Medulla oblongata (tissue), 1 donor: ENCODE measurements at regions not wholly inside any gene's neighbourhood (a gene's known extent, or its start where the extent isn't known, plus 50 kb on each side); places are given as distances from the start of the nearest gene placed in this dataset.

Experiments used
- DNase-seq: peaks from one replicate; pipeline ENCODE4 v3.0.0-alpha.2; 2015; ENCODE audit errors: extremely low spot score

DNA sequence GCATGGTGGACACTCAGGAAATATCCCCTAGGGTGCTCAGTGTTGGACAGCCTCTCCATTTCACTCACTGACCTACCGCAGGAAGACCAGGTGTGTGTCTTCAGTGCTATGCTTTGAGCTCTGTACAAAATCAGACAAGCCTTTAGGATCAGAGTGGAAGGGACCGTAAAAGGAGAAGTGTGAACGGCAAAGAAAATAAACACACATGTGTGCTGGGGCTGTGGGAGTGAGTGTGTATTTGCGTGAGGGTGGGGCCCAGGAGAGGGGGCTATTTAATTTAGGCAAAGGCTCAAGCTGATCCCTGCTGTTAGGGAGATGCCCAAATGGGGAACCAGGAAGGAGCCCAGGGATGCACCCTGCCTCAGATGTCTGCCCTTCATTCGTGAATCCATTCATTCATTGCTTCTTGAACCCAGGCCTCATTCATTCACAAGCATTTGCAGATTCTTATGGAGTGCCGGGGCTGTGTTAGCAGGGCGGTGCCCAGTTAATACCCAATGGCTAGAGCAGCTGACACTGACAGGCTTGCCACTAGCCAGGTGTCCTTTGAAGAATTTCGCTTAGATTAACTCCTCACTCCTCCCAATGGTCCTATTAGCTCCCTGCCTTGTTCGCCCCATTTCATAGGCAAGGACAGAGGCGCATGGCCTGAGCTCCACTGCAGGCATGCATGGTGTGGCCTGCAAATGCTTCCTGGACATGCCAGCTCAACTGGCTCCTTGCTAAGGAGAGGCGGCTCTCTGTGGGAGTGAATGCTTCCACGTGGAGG is 296.7 kb upstream of the FOXF1 start:
- DNase-seq: peak; percentile 31

DNA sequence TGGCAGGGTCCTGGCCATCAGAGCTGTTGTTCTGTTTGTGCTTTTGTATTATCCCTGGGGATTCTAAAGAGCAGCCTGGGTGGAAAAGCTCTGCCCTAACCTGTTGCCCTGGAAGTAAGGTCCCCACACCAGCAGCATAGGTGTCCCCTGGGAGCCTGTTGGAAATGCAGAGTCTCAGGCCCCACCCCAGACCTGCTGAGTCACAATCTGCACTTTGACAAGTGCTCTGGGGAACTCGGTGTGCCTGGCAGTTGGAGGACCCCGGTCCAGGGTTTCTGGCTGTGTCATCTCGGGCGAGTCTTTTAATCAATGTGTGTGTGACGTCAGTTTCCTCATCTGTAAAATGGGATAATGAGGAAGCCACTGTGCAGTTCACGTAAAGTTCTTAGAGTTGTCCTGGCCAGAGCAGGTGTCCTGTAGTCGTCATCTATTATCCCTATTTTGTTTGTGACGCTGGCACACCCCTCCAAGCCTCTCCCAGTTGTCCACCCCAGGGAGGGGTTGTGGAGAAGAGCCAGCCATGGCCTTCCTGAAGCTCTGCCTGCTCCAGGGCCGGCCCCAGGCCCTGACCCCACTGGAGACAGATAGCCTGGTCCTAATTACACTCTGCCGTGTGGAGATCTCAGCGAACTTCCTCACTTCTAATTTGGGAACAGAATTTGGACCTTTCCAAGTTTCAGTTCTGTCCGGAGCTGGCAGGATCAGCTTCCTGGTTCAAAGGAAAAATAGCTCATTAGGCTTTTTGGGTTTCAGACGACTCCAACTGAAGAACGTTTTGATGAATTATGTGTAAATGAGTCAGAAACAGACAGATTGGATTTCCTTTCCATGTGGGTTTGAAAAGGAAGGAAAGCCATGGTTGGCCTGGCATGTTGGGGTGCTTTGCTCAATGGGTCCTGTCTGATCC is 295.7 kb upstream of the FOXF1 start:
- peak; percentile 42 for DNase-seq

DNA sequence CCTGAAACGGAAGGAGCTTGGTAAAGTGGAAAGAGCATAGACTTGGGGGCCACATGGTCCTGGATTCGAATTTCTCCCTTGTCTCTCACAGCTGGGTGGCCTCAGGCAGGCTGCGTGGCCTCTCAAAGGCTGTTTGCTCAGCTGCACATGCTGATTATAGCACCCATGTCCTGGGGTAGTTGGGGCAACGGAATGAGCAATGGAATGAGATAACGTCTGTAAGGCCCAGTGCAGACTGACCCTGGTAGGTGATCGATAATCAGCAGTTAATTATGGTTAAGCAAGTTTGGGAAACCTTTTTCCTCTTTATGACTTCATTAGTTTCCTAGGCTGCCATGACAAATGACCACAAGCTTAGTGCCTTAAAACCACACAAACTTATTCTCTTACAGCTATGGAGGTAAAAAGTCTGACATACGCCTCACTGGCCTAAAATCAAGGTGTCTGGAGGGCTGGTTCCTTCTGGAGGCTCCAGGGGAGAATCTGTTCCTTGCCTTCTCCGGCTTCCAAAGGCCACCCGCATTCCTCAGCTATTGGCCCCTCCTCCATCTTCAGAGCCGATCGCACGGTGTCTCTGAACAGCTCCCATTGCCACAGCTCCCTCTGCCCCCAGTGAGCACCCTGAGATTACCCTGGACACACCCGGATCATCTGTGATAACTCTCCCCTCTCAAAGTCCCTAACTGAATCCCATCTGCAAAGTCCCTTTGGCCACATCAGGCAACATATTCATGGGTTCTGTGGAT is 294.9 kb upstream of the FOXF1 start:
- no peak for DNase-seq

DNA sequence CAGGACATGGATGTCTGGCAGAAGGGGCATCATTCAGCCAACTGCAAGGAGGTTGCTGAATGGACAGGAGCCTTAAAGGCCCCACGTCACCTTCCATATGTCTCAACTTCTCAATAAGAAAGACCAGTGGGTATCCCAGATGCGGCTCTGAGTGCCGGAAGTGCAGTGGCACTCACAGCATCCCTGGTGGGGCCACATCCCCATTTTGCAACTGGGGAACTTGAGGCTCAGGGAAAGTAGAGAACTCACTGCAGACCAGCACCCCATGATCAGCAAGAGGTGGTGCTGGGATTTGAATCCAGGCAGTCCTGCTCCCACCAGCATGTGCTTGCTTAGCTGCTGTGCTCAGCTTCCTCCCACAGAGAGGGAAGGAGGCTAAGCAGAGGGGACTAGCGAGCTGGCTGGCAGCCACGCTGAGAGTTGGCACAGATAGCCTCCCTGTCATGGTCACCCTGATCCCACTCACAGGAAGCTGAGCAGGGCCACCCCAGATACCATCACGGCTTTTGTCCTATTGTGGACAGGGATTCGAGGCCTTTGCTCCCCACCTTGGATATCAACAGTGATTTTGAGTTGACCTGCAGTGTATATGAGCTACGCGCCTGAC is 294.2 kb upstream of the FOXF1 start:
- peak; percentile 19 for DNase-seq

DNA sequence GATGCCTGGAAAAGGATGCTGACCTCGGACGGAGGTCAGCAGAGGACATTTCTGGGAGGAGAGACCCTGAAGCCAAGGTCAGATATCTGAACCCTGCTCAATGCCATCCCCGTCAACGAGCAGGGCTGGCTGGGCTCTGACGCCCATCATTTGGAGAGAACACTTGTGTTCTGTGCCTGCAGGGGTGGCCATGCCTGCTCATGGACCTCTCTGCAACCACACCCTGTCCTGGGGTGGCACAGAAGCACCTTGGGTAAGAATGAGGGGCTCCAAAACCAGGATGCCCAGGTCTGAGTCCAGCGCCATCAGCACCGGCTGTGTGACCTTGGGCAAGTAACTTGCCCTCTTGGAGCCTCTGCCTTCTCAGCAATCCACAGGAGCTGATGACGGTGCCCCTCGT is 293.7 kb upstream of the FOXF1 start:
- DNase-seq: no peak

DNA sequence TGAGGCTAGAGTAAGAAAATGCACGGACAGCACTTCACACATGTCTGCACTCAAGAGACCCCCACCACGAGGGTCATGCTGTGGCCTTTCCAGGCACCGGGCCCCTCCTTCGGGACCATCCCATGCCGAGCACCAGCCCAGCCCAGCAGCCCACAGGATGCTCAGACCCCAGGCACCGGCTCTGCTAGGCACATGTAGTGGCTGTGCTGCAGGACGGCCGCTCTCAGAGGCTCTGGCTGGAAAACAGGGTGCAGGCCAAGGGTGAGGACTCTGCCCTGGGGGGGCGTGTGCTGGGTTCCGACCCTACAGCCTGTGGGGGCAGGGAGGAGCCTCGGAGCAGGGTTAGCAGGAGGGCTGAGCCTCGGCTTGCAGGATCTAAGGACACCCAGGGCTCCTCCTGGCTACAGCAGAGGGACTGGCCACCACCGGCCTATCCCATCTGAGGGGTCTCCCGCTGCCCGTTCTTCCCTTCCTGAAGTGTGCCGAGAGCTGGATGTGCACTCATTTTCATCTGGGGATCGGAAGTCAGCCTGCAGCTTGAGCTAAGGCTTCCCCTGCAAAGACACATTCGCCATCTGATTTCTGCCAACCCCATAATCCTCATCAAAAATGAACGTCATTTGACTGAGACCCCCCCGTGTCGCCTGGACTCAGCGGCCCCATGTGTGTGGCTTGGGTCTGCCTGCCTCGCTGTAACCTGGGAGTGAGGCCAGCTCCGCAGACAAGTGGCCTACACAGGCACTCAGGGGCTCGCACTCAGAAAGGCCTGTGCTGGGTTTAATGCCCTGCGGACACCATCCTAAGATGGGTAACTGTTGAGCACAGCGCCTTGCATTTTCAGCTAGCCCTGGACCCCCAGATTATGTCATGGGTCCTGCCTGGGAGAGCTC is 293.1 kb upstream of the FOXF1 start:
- no peak for DNase-seq

DNA sequence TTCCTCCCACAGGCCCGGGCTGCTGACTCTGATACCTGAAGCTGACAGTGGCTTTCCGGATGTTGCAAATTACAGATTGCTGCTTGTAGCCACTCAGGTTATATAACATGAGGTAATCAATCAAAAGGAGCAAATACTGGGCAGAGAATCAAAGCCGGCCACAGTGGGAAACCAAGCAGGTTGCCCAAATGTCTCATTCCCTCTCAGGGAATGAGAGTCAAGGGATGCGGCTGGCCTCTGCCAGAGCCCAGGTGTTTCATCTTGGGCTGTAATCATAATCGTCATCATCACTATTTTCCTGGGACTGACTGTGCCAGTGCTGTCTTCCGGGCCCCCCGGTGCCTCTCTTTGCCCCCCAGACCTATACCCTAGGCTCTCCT is 292.4 kb upstream of the FOXF1 start:
- DNase-seq: no peak

DNA sequence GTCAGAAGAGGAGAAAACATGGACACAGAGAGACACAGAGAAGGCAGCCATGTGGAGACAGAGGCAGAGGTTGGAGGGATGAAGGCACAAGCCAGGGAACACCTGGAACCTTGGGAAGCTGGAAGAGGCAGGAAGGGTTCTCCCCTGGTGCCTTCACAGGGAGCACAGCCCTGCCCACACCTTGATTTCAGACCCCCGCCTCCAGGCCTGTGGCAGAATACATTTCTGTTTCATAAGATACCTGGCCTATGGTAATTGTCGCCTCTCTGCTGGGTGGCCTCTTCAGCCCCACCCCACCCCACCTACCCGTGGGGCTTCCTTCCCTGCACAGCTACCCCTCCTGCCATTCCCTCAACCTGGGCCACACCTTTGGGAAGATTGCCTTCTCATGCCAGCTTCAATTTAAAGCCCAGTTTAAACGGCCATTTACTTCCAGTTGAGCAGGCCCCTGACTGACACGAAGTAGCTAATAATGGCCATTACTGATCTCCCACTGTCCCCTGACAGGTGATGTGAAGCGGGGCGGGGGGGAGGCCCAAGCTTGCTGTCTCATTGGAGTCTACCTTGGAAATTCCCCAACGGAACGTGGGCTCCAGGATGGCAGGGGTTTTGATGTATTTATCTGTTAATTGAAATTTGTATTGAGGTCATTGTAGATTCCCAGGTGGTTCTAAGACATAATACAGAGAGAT is 291.7 kb upstream of the FOXF1 start:
- no peak for DNase-seq

DNA sequence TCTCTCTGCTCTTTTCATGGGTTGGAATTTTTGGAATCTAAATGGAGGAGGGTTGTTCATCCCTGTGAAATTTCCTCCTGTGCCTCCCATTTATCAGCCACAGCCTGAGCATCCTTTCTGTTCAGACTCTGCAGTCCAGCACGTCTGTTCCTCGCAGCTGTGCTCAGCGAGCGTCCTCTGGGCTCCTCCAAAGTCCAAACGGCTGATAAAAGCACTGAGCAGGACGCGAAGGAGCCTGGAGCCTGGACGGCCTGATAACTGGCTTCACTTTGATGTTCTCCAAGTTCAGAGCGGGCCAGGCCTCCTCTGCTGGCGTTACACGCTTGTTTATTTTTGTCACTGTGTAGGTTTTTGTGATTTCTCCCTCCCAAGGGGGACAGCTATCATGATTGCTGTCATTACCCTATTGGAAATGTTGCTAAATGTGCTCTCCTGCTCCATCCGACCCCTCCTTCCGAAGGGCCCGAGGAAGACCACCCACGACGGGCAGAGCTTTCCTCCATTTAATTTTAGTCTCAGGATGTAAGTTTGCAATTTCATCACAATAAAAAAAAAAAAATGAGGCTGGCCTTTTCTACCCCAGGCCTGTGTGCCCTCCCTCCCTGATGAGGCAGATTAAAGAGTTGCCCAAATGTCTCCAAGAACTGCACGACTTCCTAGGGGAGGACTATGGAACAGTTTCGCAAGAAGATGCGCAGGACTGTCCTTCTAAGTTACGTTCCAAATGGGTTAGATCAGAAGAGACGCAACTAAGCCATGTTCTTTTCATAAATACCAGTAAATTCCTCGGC is 290.5 kb upstream of the FOXF1 start:
- DNase-seq: no peak

DNA sequence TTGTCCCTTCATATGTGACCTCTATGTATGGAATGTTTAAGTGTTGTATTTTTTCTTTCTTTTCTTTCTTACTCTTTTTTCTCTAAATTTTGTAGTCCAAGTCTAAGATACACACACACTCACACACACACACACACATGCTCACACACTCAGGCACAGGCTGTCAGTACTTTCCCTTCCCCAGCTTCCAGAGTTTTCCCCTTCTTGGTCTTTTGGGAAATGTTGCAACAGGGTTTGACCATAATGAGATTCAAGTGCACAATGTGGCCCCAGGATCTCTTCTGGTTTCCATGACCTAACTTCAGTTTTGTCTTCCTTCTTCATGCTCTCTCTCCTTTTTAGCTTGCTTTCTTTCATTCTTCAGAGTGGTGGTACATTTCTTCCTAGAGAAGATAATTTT is 289.8 kb upstream of the FOXF1 start:
- DNase-seq: no peak

DNA sequence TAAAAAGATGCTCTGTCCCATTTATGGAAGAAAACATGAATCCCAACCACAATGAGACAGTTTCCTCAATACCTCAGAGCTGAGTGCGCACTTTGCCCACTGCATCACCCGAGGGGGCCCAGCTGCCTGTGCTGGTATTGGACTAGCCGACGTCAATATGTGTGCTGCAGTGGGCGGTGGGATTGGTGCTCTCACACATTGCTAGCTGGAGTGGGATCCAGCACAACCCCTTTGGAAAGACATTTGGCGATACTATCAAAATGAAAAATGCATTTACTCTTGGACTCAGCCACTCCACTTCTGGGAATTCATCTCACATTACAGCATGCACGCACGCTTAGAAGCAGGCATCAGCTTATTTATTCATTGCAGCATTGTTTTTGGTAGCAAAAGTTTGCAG is 289.2 kb upstream of the FOXF1 start:
- DNase-seq: no peak

DNA sequence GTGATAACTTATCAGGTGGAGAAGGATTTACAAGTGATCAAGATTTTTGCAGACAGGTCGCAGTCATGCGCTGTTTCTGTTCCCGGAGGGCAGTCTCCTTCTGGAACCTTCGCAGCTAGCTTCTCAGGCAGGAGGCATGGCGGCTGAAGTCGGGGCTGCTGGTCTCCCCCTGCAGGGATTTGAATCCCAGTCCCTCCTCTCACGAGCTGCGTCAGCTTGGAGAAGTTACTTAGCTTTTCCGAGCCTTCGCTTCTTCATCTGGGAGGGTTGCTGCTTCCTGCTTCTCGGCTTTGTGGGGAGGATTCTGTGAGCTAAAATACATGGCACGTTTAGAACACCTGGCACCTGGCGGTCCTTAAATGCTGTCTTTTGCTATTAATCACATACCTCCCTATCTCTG is 287.8 kb upstream of the FOXF1 start:
- no peak for DNase-seq

DNA sequence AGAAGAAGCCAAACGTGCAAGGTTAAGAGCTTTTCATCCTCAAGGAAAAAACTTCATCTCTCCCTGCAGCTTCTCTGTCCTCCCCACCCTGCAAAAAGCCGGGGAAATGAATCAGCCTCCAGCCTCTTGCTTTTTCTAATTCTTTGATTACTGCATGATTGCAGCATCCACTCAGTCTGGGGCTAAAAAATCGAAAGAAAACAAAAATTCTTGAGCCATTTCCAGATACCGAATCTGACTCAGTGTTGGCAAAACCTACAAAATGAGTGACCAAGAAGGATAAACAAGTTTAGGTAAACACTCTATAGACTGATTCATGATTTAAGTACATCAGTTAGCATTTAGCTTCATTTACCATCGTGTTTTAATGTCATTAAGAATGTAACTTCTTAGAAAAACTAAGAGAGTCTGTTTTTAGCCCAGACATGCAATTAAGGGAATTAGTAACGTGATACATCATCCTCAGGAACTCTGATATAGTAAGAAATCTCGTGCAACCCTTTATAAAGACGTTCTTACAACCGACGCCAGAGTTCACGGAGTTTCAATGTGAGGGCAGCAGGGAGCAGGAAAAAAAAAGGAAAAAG is 287.3 kb upstream of the FOXF1 start:
- DNase-seq: no peak

DNA sequence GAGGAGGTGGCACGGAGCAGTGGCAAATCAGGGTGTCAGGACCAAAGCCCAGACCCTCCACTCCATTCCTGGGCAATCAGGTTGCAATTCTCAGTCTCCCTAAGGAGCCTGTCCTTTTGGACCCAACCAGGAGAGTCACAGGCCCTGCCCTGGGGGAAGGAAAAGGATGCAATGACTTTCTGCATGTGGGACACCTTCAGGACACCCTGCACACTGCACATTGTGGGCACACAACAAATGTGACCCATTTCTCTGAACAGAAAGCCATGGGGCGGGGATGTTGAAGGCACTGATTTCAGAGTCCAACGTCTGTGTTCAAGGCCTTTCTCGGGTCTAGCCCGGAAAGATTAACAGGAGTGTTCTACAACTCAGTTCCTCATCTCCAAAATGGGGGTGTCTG is 286.2 kb upstream of the FOXF1 start:
- no peak for DNase-seq

DNA sequence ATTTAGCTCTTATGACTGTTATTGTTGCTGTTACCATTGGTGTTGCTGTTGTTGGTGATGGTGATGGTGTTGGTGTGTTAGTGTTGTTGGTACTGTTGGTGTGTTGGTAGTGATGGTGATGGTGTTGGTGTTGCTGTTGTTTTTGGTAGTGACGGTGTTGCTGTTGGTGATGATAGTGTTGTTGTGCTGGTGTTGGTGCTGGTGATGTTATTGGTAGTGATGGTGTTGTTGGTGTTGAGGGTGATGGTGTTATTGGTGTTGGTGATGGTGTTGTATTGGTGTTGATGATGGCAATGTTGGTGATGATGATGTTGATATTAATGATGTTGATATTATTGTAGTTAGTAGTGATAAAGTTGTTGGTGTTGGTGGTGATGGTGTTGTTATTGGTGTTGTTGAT is 285.7 kb upstream of the FOXF1 start:
- no peak for DNase-seq

DNA sequence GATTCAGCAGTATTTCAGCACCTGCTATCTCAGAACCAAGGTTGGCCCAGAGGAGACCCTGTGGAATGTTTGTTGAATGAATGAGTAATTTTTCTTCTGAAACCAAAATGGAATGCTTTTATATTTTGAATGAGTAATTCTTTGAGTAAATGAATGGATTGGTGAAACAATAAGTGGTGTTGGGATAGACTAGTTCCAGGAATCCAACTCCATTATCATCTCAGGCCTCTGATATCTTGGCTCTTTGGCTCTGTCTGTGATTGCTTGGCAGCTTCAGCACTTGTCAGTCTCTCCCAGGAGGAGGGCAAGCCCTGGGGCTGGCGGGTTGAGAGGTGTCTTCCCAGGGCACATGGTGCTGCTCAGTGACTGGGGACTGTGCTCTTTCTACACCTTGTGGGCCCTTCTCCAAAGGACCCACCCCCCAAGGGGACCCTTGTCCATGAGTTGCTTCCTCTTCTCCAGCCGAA is 284.4 kb upstream of the FOXF1 start:
- no peak for DNase-seq

DNA sequence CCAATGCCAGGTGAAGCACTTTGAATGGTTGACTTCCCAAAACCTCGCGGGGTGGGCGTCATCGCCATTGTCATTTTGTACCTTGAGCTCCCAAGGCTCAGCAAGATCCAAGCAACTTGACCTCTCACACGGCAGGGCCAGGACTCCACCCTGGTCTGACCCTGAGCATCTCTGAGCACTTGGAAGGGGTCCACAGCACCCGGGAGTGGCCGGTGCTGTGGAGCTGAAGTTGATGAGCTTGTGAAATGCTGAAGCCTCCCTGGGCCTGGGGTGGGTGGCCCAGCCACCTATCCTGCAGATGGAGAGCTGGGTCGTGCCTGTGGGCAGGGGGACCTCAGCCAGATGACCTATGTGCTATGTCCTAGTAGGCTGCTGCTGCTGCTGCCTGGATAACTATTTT is 283.3 kb upstream of the FOXF1 start:
- no peak for DNase-seq

DNA sequence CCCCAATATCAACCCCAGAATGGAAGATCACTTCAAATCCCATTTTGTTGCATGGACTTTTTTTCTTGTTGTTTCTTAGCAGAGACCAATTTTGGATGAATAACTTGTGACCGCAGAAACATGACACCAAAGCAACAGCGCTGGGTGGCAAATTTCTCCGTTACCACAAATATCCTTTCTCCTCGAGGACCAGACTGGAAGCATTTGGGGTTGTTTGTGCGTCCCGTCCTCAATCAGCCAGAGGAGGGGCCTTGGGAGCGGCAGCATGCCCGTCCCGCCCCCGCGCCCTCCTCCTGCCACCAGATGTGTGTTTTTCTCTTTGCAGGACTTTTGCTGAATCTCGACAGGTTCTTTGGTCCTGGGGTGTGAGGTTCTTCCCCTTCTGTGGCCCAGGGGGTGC is 282.5 kb upstream of the FOXF1 start:
- no peak for DNase-seq

DNA sequence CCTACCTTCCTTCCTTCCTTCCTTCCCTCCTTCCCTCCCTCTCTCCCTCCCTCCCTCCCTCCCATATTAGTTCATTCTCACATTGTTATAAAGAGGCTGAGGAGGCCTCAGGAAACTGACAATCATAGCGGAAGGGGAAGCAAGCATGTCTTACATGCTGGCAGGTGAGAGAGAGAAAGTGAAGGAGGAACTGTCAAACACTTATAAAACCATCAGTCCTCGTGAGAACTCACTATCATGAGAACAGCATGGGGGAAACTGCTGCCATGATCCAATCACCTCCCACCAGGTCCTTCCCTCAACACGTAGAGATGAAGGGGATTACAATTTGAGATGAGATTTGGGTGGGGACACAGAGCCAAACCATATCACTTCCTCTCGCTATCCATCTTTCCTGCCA is 281.6 kb upstream of the FOXF1 start:
- DNase-seq: no peak
